Suprapubic skin (tissue), 4 donors: ENCODE measurements at regions not wholly inside any gene's neighbourhood (a gene's known extent, or its start where the extent isn't known, plus 50 kb on each side); places are given as distances from the start of the nearest gene placed in this dataset.

ENCODE experiments used
- DNase-seq, 2 donors: peaks; one replicate each; pipeline ENCODE4 v3.0.0-alpha.2; 2019; ENCODE audit warnings: low spot score in 2 of 2
- H3K27ac ChIP-seq: fragments of 200-600 bp; sonication (generic); one replicate; pipeline ENCODE4 v1.5.1; 2019
- H3K27me3 ChIP-seq: fragments of 200-600 bp; sonication (generic); one replicate; pipeline ENCODE4 v1.5.1; 2019
- H3K36me3 ChIP-seq: fragments of 200-600 bp; sonication (generic); one replicate; pipeline ENCODE4 v1.5.1; 2019
- H3K4me1 ChIP-seq: fragments of 200-600 bp; sonication (generic); one replicate; pipeline ENCODE4 v1.5.1; 2019
- H3K4me3 ChIP-seq: fragments of 200-600 bp; sonication (generic); one replicate; pipeline ENCODE4 v1.5.1; 2019; ENCODE audit warnings: mild to moderate bottlenecking
- H3K9me3 ChIP-seq: fragments of 200-600 bp; sonication (generic); one replicate; pipeline ENCODE4 v1.5.1; 2019
- EP300 ChIP-seq: sonication (generic); formaldehyde crosslinking; IDR thresholded peaks from one replicate; pipeline ENCODE4 v1.6.1; 2017; ENCODE audit warnings: antibody characterized with exemption
- POLR2A ChIP-seq, 2 donors: fragments of 450-650 bp; IDR thresholded peaks; one replicate each; pipeline ENCODE4 v1.6.1; 2017; ENCODE audit warnings: antibody characterized with exemption in 2 of 2, mild to moderate bottlenecking in 2 of 2, moderate library complexity in 2 of 2
- POLR2AphosphoS5 ChIP-seq, 3 donors: sonication (generic); formaldehyde crosslinking; IDR thresholded peaks; one replicate each; pipeline ENCODE4 v1.6.1; 2017; ENCODE audit warnings: antibody characterized with exemption in 3 of 3
- WGBS: methylation state at CpG from one replicate; pipeline ENCODE4 v1.1.5; 2018; 5-methylcytosine and 5-hydroxymethylcytosine counted together
- TF ChIP-seq, protein P1 (sequence below), 2 donors: fragments of 200-600 bp in 1 of 2; fragments of 450-650 bp in 1 of 2; sonication (generic) in 1 of 2; IDR thresholded peaks; one replicate each; pipeline ENCODE4 v1.5.1; 2016 to 2019; ENCODE audit warnings: antibody characterized with exemption in 2 of 2, mild to moderate bottlenecking in 1 of 2, moderate library complexity in 1 of 2

DNA sequence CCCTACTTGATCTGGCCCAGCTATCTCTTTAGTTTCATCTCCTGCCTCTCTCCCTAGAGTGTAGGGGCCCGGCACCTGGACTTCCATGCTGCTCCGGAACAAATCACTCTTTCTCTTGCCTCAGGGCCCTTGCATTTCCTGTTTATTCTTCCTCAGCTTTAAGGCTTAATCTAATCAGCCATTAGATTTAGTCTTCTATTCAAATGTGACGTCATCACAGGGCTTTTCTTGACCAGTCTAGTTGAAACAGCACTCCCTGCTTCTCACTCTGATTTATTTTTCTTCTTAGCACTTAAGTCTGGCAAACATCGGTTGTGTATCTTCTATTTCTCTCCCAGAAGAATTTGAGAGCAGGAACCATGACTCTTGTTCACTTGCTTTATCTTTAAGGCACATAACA, 564.1 kb downstream of the EFNB2 start:
- Histone ChIP-seq H3K4me1 (peaks cover 20% of the 10 kb centered on the region), H3K4me3 (no peak overlapping the region), H3K9me3 (no peaks in the 10 kb centered on the region), H3K27ac (no peak overlapping the region), H3K36me3 (no peaks in the 10 kb centered on the region), H3K27me3 (no peaks in the 10 kb centered on the region)
- no peak for DNase-seq
- WGBS = 56% methylated on average over 4 of the region's 4 CpGs
- TF ChIP-seq, protein P1, sequence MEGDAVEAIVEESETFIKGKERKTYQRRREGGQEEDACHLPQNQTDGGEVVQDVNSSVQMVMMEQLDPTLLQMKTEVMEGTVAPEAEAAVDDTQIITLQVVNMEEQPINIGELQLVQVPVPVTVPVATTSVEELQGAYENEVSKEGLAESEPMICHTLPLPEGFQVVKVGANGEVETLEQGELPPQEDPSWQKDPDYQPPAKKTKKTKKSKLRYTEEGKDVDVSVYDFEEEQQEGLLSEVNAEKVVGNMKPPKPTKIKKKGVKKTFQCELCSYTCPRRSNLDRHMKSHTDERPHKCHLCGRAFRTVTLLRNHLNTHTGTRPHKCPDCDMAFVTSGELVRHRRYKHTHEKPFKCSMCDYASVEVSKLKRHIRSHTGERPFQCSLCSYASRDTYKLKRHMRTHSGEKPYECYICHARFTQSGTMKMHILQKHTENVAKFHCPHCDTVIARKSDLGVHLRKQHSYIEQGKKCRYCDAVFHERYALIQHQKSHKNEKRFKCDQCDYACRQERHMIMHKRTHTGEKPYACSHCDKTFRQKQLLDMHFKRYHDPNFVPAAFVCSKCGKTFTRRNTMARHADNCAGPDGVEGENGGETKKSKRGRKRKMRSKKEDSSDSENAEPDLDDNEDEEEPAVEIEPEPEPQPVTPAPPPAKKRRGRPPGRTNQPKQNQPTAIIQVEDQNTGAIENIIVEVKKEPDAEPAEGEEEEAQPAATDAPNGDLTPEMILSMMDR (IDR thresholded peaks at IDR 0.05) = no peak
- no peak for TF ChIP-seq POLR2AphosphoS5 (IDR thresholded peaks at IDR 0.05)
- TF ChIP-seq EP300 = no peak
- TF ChIP-seq POLR2A (IDR thresholded peaks at IDR 0.05) = no peak

DNA sequence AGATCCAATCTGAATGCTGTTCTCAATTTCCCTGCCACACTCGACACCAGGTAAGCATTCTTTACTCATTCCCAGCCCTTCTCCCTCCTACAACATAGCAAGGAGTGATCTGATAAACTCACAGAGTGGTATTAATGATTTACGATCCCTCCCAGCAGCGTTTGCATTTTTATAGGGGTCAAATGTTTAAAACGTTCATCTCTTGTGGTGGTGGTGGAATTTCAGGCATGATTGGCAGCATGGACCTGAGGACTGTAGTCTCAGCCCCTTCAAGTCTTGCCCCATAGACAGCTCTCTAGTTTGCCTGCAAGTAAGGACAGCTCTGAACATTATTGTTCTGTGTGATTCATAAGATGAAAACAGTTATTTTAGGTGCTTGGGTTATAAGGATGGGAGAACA, 565.7 kb downstream of the EFNB2 start:
- TF ChIP-seq EP300 = no peak
- TF ChIP-seq, protein P1 (IDR thresholded peaks at IDR 0.05) = no peak
- no peak for TF ChIP-seq POLR2A (IDR thresholded peaks at IDR 0.05)
- H3K4me3 ChIP-seq = no peak overlapping the region
- H3K27me3 ChIP-seq = no peaks in the 10 kb centered on the region
- H3K36me3 ChIP-seq = no peaks in the 10 kb centered on the region
- H3K9me3 ChIP-seq = no peaks in the 10 kb centered on the region
- no peak for DNase-seq
- H3K4me1 ChIP-seq = peaks cover 20% of the 10 kb centered on the region
- 62% methylated on average over 4 of the region's 4 CpGs for WGBS
- H3K27ac ChIP-seq = no peak overlapping the region

DNA sequence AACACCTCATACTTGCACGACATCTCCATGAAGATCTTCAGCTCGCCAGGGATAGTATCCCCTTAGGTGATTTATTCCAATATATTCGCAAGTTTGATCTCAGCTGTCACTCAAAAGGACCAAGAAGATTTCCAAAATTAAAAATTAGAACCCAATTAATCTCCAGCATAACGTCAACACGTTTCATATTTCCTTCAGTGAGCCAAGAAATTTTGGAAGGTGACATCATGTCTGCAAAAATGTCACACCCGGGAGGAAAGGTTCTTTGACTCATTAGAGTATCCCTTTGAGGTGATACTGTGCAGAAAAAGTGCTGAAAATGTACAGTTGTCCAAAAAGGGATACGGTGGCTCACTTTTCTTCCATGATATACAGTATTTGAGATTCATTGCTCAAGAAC, 569.6 kb downstream of the EFNB2 start:
- Histone ChIP-seq H3K27ac (no peak overlapping the region), H3K36me3 (no peaks in the 10 kb centered on the region), H3K27me3 (no peaks in the 10 kb centered on the region), H3K9me3 (no peaks in the 10 kb centered on the region), H3K4me1 (no peaks in the 10 kb centered on the region), H3K4me3 (no peak overlapping the region)
- WGBS = 59% methylated on average over 7 of the region's 7 CpGs
- TF ChIP-seq POLR2A (IDR thresholded peaks at IDR 0.05) = no peak
- TF ChIP-seq POLR2AphosphoS5 (IDR thresholded peaks at IDR 0.05) = no peak
- TF ChIP-seq EP300 = no peak
- TF ChIP-seq, protein P1 (IDR thresholded peaks at IDR 0.05) = no peak
- DNase-seq = no peak

DNA sequence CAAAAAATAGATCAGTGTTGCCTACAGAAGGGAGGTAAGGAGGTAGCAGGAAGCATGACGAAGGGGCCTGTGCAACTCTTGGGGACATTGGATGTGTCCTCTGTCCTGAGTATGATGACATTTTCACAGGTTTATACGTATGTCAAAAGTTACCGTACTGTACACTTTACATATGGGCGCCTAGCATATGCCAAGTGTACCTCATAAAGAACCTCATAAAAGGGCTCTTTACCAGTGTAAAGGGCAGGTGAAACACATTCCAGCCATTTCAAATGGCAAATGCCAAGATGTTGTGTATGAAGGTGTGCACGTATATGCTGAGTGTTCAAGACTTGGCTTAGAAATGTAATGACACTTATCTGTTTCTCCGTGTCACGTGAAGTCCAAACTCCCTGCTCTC, 573.4 kb downstream of the EFNB2 start:
- H3K4me1 ChIP-seq = no peaks in the 10 kb centered on the region
- no peak overlapping the region for H3K4me3 ChIP-seq
- H3K27ac ChIP-seq = no peak overlapping the region
- TF ChIP-seq, protein P1 (IDR thresholded peaks at IDR 0.05) = no peak
- TF ChIP-seq POLR2A (IDR thresholded peaks at IDR 0.05) = no peak
- TF ChIP-seq EP300 = no peak
- no peak for TF ChIP-seq POLR2AphosphoS5 (IDR thresholded peaks at IDR 0.05)
- no peaks in the 10 kb centered on the region for H3K9me3 ChIP-seq
- no peak for DNase-seq
- H3K36me3 ChIP-seq = no peaks in the 10 kb centered on the region
- 94% methylated on average over 7 of the region's 7 CpGs for WGBS
- no peaks in the 10 kb centered on the region for H3K27me3 ChIP-seq

DNA sequence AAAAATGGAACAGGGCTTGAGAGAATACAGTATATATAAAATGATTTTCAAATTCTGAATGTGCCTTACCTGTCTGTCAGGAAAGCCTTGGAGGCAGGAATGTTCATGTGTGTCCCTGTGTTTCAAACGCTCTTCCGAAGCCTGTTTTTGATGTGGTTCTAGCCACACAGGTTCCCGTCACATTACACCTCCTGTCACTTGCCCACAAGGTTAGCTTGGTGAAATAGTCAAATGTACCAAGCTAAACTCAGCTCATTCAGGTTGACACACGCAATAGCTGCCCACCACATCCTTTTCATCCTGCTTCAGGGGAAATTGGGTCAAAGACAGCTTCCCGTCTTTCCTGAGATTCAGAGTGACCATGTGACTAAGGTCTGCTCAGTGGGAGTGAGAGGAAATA, 574.0 kb downstream of the EFNB2 start:
- Histone ChIP-seq H3K27ac (no peak overlapping the region), H3K4me1 (no peaks in the 10 kb centered on the region), H3K4me3 (no peak overlapping the region), H3K27me3 (no peaks in the 10 kb centered on the region), H3K36me3 (no peaks in the 10 kb centered on the region), H3K9me3 (no peaks in the 10 kb centered on the region)
- TF ChIP-seq, protein P1 (IDR thresholded peaks at IDR 0.05) = no peak
- TF ChIP-seq POLR2A (IDR thresholded peaks at IDR 0.05) = no peak
- no peak for TF ChIP-seq EP300
- TF ChIP-seq POLR2AphosphoS5 (IDR thresholded peaks at IDR 0.05) = no peak
- 74% methylated on average over 5 of the region's 5 CpGs for WGBS
- no peak for DNase-seq
